Retinal pigment epithelial cell (primary cell): ENCODE measurements at regions not wholly inside any gene's neighbourhood (a gene's known extent, or its start where the extent isn't known, plus 50 kb on each side); places are given as distances from the start of the nearest gene placed in this dataset.

Source experiments
- DNase-seq: peaks from one replicate; pipeline ENCODE4 v3.0.0-alpha.2; 2010; ENCODE audit warnings: low read depth
- H3K4me3 ChIP-seq: 2 replicates; pipeline ENCODE4 v1.5.1; 2011; ENCODE audit warnings: mild to moderate bottlenecking, low read length, control low read depth, moderate library complexity
- CTCF ChIP-seq: conservative IDR thresholded peaks from 2 replicates; pipeline ENCODE4 v1.5.1; 2011; ENCODE audit warnings: low read depth, low read length, control low read depth, inconsistent platforms

GRCh38 chr1:10853701-10854100 lies 57.3 kb upstream of the CASZ1 start:
- TF ChIP-seq CTCF = no peak
- no peak for DNase-seq
- no peak overlapping the region for H3K4me3 ChIP-seq

- no peak overlapping the region for H3K4me3 ChIP-seq
- TF ChIP-seq CTCF = no peak
- DNase-seq = no peak
Measured at GRCh38 chr1:10854856-10855459, 58.5 kb upstream of the CASZ1 start.

- H3K4me3 ChIP-seq = no peak overlapping the region
- no peak for TF ChIP-seq CTCF
- no peak for DNase-seq
Measured at GRCh38 chr1:10856176-10856683, 59.8 kb upstream of the CASZ1 start.

GRCh38 chr1:10856863-10857598 lies 60.6 kb upstream of the CASZ1 start:
- no peak for DNase-seq
- TF ChIP-seq CTCF = no peak
- H3K4me3 ChIP-seq = no peak overlapping the region

- DNase-seq = no peak
- H3K4me3 ChIP-seq = no peak overlapping the region
- no peak for TF ChIP-seq CTCF
Measured at GRCh38 chr1:10857687-10858086, 61.2 kb upstream of the CASZ1 start.

GRCh38 chr1:10860218-10860617 lies 63.8 kb upstream of the CASZ1 start:
- H3K4me3 ChIP-seq = no peak overlapping the region
- no peak for DNase-seq

More at GRCh38 chr1:10860218-10860617, 63.8 kb upstream of the CASZ1 start:
- no peak for TF ChIP-seq CTCF
